ENCODE measurements at regions not wholly inside any gene's neighbourhood (a gene's known extent, or its start where the extent isn't known, plus 50 kb on each side); places are given as distances from the start of the nearest gene placed in this dataset.
"Not testable (repeated sequence)": the region's sequence is repeated elsewhere in the genome, so short reads cannot be mapped to it uniquely, and the experiment has no call there.

DNA sequence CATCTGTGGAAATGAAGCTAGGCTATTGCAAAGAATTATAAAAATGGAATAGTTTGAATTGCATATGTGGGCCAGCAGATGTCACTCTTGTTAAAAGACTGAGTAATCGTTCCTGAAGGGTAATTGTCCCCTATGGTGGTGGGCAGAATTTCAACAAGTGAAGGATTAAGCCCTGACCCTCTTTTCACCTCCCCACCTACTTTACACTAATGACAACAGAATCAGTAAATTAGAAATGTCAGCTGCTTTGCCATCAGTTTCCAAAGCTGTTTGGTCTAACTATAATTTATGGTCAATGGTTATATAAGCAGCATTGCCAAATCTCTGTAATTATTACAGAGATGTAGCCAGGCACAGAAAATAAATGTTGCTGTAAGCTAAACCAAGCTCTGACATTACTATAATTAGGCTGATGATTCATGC lies 898.6 kb downstream of the AMY1C start:
- no peaks in the 10 kb centered on the region for H3K9me3 ChIP-seq (ENCODE audit: insufficient read depth, low read depth, low read length)
- H2AFZ ChIP-seq (ENCODE audit: low read length): no peak overlapping the region
- TF ChIP-seq, protein P1, sequence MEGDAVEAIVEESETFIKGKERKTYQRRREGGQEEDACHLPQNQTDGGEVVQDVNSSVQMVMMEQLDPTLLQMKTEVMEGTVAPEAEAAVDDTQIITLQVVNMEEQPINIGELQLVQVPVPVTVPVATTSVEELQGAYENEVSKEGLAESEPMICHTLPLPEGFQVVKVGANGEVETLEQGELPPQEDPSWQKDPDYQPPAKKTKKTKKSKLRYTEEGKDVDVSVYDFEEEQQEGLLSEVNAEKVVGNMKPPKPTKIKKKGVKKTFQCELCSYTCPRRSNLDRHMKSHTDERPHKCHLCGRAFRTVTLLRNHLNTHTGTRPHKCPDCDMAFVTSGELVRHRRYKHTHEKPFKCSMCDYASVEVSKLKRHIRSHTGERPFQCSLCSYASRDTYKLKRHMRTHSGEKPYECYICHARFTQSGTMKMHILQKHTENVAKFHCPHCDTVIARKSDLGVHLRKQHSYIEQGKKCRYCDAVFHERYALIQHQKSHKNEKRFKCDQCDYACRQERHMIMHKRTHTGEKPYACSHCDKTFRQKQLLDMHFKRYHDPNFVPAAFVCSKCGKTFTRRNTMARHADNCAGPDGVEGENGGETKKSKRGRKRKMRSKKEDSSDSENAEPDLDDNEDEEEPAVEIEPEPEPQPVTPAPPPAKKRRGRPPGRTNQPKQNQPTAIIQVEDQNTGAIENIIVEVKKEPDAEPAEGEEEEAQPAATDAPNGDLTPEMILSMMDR (conservative IDR thresholded peaks at IDR 0.05; ENCODE audit: low read length): peak; percentile 66
- no peak for TF ChIP-seq EZH2phosphoT487 (IDR thresholded peaks at IDR 0.05; ENCODE audit: borderline replicate concordance)
- no peak overlapping the region for H3K4me3 ChIP-seq (ENCODE audit: low read length, poor library complexity, severe bottlenecking)
- no peaks in the 10 kb centered on the region for H3K79me2 ChIP-seq (ENCODE audit: insufficient read depth, low read length)
- H3K27me3 ChIP-seq (ENCODE audit: insufficient read depth, low read length, poor library complexity, severe bottlenecking): no peaks in the 10 kb centered on the region
- H3K4me1 ChIP-seq (ENCODE audit: insufficient read depth, low read length, poor library complexity, severe bottlenecking): no peaks in the 10 kb centered on the region
- H3F3A ChIP-seq (ENCODE audit: low read depth): no peaks in the 10 kb centered on the region
- H3K9ac ChIP-seq (ENCODE audit: low read depth, low read length, poor library complexity, severe bottlenecking): no peak overlapping the region
- H3K9me2 ChIP-seq (replicated peaks; ENCODE audit: low read depth, low read length): no peaks in the 10 kb centered on the region
- H3K36me3 ChIP-seq (ENCODE audit: insufficient read depth, low read length): no peaks in the 10 kb centered on the region
- H4K20me1 ChIP-seq (ENCODE audit: insufficient read depth, low read length, poor library complexity, severe bottlenecking): no peaks in the 10 kb centered on the region
- H3K4me2 ChIP-seq (ENCODE audit: low read depth, low read length, poor library complexity, severe bottlenecking): no peak overlapping the region

DNA sequence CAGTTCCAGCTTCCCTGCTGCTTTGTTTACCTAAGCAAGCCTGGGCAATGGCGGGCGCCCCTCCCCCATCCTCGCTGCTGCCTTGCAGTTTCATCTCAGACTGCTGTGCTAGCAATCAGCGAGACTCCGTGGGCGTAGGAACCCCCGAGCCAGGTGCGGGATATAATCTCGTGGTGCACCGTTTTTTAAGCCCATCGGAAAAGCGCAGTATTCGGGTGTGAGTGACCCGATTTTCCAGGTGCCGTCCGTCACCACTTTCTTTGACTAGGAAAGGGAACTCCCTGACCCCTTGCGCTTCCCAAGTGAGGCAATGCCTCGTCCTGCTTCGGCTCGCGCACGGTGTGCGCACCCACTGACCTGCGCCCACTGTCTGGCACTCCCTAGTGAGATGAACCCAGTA lies 914.7 kb downstream of the AMY1C start:
- H3K9ac ChIP-seq (ENCODE audit: low read depth, low read length, poor library complexity, severe bottlenecking); H3K27me3 ChIP-seq (ENCODE audit: insufficient read depth, low read length, poor library complexity, severe bottlenecking); H3K4me2 ChIP-seq (ENCODE audit: low read depth, low read length, poor library complexity, severe bottlenecking); H3K9me3 ChIP-seq (ENCODE audit: insufficient read depth, low read depth, low read length); H4K20me1 ChIP-seq (ENCODE audit: insufficient read depth, low read length, poor library complexity, severe bottlenecking); H3K4me3 ChIP-seq (ENCODE audit: low read length, poor library complexity, severe bottlenecking); H3K79me2 ChIP-seq (ENCODE audit: insufficient read depth, low read length); H2AFZ ChIP-seq (ENCODE audit: low read length); H3K36me3 ChIP-seq (ENCODE audit: insufficient read depth, low read length); H3F3A ChIP-seq (ENCODE audit: low read depth); H3K9me2 ChIP-seq (replicated peaks; ENCODE audit: low read depth, low read length); H3K4me1 ChIP-seq (ENCODE audit: insufficient read depth, low read length, poor library complexity, severe bottlenecking): not testable (repeated sequence)

DNA sequence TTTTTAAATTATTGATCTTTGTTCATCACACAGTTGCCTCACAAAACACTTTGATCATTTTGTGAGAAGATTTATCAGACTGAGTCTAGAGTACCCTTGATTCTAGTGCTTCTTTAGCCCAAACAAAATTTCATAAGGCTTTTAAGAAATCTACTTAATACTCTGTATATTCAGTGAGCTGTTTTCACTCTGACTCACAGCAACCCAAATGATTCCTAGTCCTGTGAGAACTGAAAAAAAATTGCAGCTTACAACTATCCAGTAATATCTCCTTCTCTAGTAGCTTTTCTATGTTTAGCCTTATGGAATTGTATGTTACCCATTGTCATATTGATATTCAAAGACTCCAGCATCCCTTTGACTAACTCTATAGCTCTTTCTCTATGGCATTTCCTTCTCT lies 915.6 kb downstream of the AMY1C start:
- H3K4me2 ChIP-seq (ENCODE audit: low read depth, low read length, poor library complexity, severe bottlenecking): no peak overlapping the region
- H4K20me1 ChIP-seq (ENCODE audit: insufficient read depth, low read length, poor library complexity, severe bottlenecking): no peaks in the 10 kb centered on the region
- H3K9ac ChIP-seq (ENCODE audit: low read depth, low read length, poor library complexity, severe bottlenecking): no peak overlapping the region
- no peaks in the 10 kb centered on the region for H3K9me2 ChIP-seq (replicated peaks; ENCODE audit: low read depth, low read length)
- TF ChIP-seq, protein P1 (conservative IDR thresholded peaks at IDR 0.05; ENCODE audit: low read length): no peak
- no peak for TF ChIP-seq EZH2phosphoT487 (IDR thresholded peaks at IDR 0.05; ENCODE audit: borderline replicate concordance)
- H2AFZ ChIP-seq (ENCODE audit: low read length): no peak overlapping the region
- no peaks in the 10 kb centered on the region for H3K27me3 ChIP-seq (ENCODE audit: insufficient read depth, low read length, poor library complexity, severe bottlenecking)
- no peaks in the 10 kb centered on the region for H3K4me1 ChIP-seq (ENCODE audit: insufficient read depth, low read length, poor library complexity, severe bottlenecking)
- H3K4me3 ChIP-seq (ENCODE audit: low read length, poor library complexity, severe bottlenecking): no peak overlapping the region
- no peaks in the 10 kb centered on the region for H3F3A ChIP-seq (ENCODE audit: low read depth)
- H3K9me3 ChIP-seq (ENCODE audit: insufficient read depth, low read depth, low read length): no peaks in the 10 kb centered on the region
- no peaks in the 10 kb centered on the region for H3K79me2 ChIP-seq (ENCODE audit: insufficient read depth, low read length)
- no peaks in the 10 kb centered on the region for H3K36me3 ChIP-seq (ENCODE audit: insufficient read depth, low read length)

DNA sequence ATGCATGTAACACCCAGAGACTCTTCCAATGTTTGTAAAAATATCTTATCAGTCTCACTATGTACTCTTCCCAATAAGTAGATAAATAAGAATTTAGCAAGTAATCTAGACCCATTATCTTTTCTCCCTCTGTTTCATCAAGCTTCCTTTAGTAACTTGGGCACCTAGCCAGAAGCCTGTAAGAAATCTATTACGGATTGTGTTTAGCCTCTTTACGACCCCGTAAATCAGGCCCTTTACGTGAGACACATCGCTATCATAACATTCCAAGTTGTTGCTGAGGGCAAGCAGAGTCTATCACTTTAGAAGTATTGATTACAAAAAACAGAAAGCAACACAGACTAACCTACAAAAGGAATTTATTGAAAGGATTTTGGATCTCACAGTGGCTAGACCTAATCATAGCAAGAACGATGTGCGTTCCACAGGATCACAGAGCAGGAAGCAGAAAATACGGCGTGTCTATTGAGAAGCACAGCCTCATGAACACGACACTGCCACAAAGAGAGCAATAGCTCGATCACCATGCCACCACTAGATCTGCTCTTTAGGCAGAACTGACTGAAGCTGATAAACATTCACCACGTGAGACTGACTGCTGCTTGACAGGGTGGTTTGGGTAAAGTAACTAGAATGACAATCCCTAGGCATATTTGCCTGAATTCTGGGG lies 922.1 kb downstream of the AMY1C start:
- Histone ChIP-seq H2AFZ (ENCODE audit: low read length) (no peak overlapping the region), H3K9ac (ENCODE audit: low read depth, low read length, poor library complexity, severe bottlenecking) (no peak overlapping the region), H3K4me1 (ENCODE audit: insufficient read depth, low read length, poor library complexity, severe bottlenecking) (no peaks in the 10 kb centered on the region), H3K79me2 (ENCODE audit: insufficient read depth, low read length) (no peaks in the 10 kb centered on the region), H4K20me1 (ENCODE audit: insufficient read depth, low read length, poor library complexity, severe bottlenecking) (no peaks in the 10 kb centered on the region), H3K27me3 (ENCODE audit: insufficient read depth, low read length, poor library complexity, severe bottlenecking) (no peaks in the 10 kb centered on the region), H3K4me3 (ENCODE audit: low read length, poor library complexity, severe bottlenecking) (no peak overlapping the region), H3K36me3 (ENCODE audit: insufficient read depth, low read length) (no peaks in the 10 kb centered on the region), H3K4me2 (ENCODE audit: low read depth, low read length, poor library complexity, severe bottlenecking) (no peak overlapping the region), H3F3A (ENCODE audit: low read depth) (no peaks in the 10 kb centered on the region), H3K9me2 (replicated peaks; ENCODE audit: low read depth, low read length) (no peaks in the 10 kb centered on the region), H3K9me3 (ENCODE audit: insufficient read depth, low read depth, low read length) (no peaks in the 10 kb centered on the region)
- TF ChIP-seq, protein P1 (conservative IDR thresholded peaks at IDR 0.05; ENCODE audit: low read length): no peak
- no peak for TF ChIP-seq EZH2phosphoT487 (IDR thresholded peaks at IDR 0.05; ENCODE audit: borderline replicate concordance)
